B cell (primary cell): ENCODE measurements at regions not wholly inside any gene's neighbourhood (a gene's known extent, or its start where the extent isn't known, plus 50 kb on each side); places are given as distances from the start of the nearest gene placed in this dataset.

Experiments used
- ATAC-seq: fragments of 200-7000 bp; cut with Tn5 transposase; one replicate; pipeline ENCODE4 v1.10.0; 2021; ENCODE audit warnings: low read depth, mild to moderate bottlenecking, moderate number of reproducible peaks, moderate library complexity
- CTCF ChIA-PET: fragments of 350-600 bp; sonication (Branson Sonifier 250); formaldehyde crosslinking; loops from one replicate; lab custom pipeline; 2021; ENCODE audit warnings: antibody characterized with exemption, inconsistent platforms; lab: Charles Lee
- POLR2A ChIA-PET: fragments of 350-600 bp; sonication (Branson Sonifier 250); formaldehyde crosslinking; loops from one replicate; lab custom pipeline; 2021; ENCODE audit warnings: antibody characterized with exemption; lab: Charles Lee
- DNase-seq: peaks from one replicate; pipeline ENCODE4 v3.0.0; 2013
- H2AFZ ChIP-seq: 2 replicates; pipeline ENCODE4 v1.6.1; 2012; ENCODE audit warnings: mild to moderate bottlenecking, low read depth, low read length; ENCODE audit not compliant: insufficient read depth, poor library complexity, severe bottlenecking
- H3K27ac ChIP-seq, 2 donors: 1 replicate in 1 of 2; 2 replicates in 1 of 2; pipeline ENCODE4 v1.5.1; 2012 to 2013; ENCODE audit warnings: low read length in 2 of 2, mild to moderate bottlenecking in 2 of 2, moderate library complexity in 1 of 2
- H3K27me3 ChIP-seq, 4 experiments: fragments of 200-600 bp in 1 of 4; sonication (generic) in 1 of 4; replicated peaks in 1 of 4; 1 replicate in 2 of 4; 2 replicates in 2 of 4; pipeline versions ENCODE4 v1.6.1 to v1.7.0; 2013 to 2016; ENCODE audit warnings: low read length in 3 of 4, mild to moderate bottlenecking in 2 of 4, mixed read lengths in 1 of 4, moderate library complexity in 1 of 4; ENCODE audit not compliant: insufficient read depth in 4 of 4, control insufficient read depth in 3 of 4; ENCODE audit errors: control extremely low read depth in 1 of 4
- H3K36me3 ChIP-seq, 2 experiments: replicated peaks in 1 of 2; 1 replicate in 1 of 2; 2 replicates in 1 of 2; pipeline versions ENCODE4 v1.6.1 to v1.7.1; 2013; ENCODE audit warnings: low read length in 1 of 2; ENCODE audit not compliant: insufficient read depth in 2 of 2, control insufficient read depth in 1 of 2; ENCODE audit errors: control extremely low read depth in 1 of 2, extremely low read depth in 1 of 2
- H3K4me1 ChIP-seq, 2 donors: fragments of 200-600 bp in 1 of 2; sonication (generic) in 1 of 2; 1 replicate in 1 of 2; 2 replicates in 1 of 2; pipeline versions ENCODE4 v1.5.1 to v1.6.1; 2013 to 2017; ENCODE audit warnings: low read length in 2 of 2; ENCODE audit not compliant: control insufficient read depth in 2 of 2, insufficient read depth in 2 of 2
- H3K4me2 ChIP-seq: replicated peaks from 2 replicates; pipeline ENCODE3; 2012; ENCODE audit warnings: mild to moderate bottlenecking, low read depth, low read length; ENCODE audit not compliant: poor library complexity, severe bottlenecking
- H3K4me3 ChIP-seq, 5 experiments: fragments of 200-600 bp in 1 of 5; sonication (generic) in 1 of 5; 1 replicate in 3 of 5; 2 replicates in 2 of 5; pipeline versions ENCODE4 v1.5.1 to v1.7.0; 2011 to 2016; ENCODE audit warnings: low read length in 4 of 5, mild to moderate bottlenecking in 4 of 5, low read depth in 2 of 5, control low read depth in 1 of 5, moderate library complexity in 1 of 5; ENCODE audit not compliant: insufficient read depth in 1 of 5; ENCODE audit errors: control extremely low read depth in 1 of 5, extremely low read depth in 1 of 5
- H3K79me2 ChIP-seq: fragments of 200-600 bp; sonication (generic); one replicate; pipeline ENCODE4 v1.6.0; 2016; ENCODE audit warnings: low read length; ENCODE audit not compliant: control insufficient read depth, insufficient read depth
- H3K9ac ChIP-seq: fragments of 200-600 bp; sonication (generic); 2 replicates; pipeline ENCODE4 v1.6.1; 2017; ENCODE audit warnings: mild to moderate bottlenecking, low read length, moderate library complexity
- H3K9me3 ChIP-seq, 3 donors: one replicate each; pipeline versions ENCODE4 v1.6.1 to v1.7.1; 2013; ENCODE audit warnings: low read length in 2 of 3; ENCODE audit not compliant: control insufficient read depth in 2 of 3, insufficient read depth in 1 of 3; ENCODE audit errors: control extremely low read depth in 1 of 3
- H4K20me1 ChIP-seq: 2 replicates; pipeline ENCODE4 v1.6.0; 2012; ENCODE audit warnings: mild to moderate bottlenecking, low read length; ENCODE audit not compliant: insufficient read depth, control insufficient read depth, poor library complexity, severe bottlenecking
- H3K27ac Mint-ChIP-seq: one replicate; pipeline ENCODE4 v1.8.0; 2021; ENCODE audit warnings: mixed read lengths
- H3K27me3 Mint-ChIP-seq: one replicate; pipeline ENCODE4 v1.8.0; 2021; ENCODE audit warnings: mixed read lengths
- H3K4me1 Mint-ChIP-seq: one replicate; pipeline ENCODE4 v1.8.0; 2021; ENCODE audit warnings: mixed read lengths
- H3K4me3 Mint-ChIP-seq: one replicate; pipeline ENCODE4 v1.8.0; 2021; ENCODE audit warnings: mixed read lengths
- H3K9me3 Mint-ChIP-seq: one replicate; pipeline ENCODE4 v1.8.0; 2022; ENCODE audit warnings: mixed read lengths; ENCODE audit not compliant: insufficient read depth
- EZH2 ChIP-seq: IDR thresholded peaks from 2 replicates; pipeline ENCODE4 v1.6.1; 2012; ENCODE audit warnings: borderline replicate concordance, low read depth, mild to moderate bottlenecking, moderate library complexity, low read length; ENCODE audit not compliant: insufficient read depth, poor library complexity, severe bottlenecking
- WGBS: methylation state at CpG from one replicate; pipeline ENCODE4 v1.1.5; 2013; ENCODE audit warnings: missing lambda C conversion rate; ENCODE audit not compliant: insufficient coverage; 5-methylcytosine and 5-hydroxymethylcytosine counted together
- intact Hi-C: fragments of 100-400 bp; cut with micrococcal nuclease; formaldehyde crosslinking; loops from one replicate; pipeline ENCODE4 v1.10.0; 2022
- TF ChIP-seq, protein P1 (sequence below): fragments of 200-600 bp; IDR thresholded peaks from one replicate; pipeline ENCODE4 v1.8.0; 2022; ENCODE audit warnings: antibody characterized with exemption, mild to moderate bottlenecking

- POLR2A ChIA-PET = no interaction called here
- no peaks in the 10 kb centered on the region for H3K4me1 Mint-ChIP-seq
- 91% methylated on average over 9 of the region's 9 CpGs for WGBS
Measured at GRCh38 chr2:129757366-129757914, 222.0 kb upstream of the RAB6C start.

DNA sequence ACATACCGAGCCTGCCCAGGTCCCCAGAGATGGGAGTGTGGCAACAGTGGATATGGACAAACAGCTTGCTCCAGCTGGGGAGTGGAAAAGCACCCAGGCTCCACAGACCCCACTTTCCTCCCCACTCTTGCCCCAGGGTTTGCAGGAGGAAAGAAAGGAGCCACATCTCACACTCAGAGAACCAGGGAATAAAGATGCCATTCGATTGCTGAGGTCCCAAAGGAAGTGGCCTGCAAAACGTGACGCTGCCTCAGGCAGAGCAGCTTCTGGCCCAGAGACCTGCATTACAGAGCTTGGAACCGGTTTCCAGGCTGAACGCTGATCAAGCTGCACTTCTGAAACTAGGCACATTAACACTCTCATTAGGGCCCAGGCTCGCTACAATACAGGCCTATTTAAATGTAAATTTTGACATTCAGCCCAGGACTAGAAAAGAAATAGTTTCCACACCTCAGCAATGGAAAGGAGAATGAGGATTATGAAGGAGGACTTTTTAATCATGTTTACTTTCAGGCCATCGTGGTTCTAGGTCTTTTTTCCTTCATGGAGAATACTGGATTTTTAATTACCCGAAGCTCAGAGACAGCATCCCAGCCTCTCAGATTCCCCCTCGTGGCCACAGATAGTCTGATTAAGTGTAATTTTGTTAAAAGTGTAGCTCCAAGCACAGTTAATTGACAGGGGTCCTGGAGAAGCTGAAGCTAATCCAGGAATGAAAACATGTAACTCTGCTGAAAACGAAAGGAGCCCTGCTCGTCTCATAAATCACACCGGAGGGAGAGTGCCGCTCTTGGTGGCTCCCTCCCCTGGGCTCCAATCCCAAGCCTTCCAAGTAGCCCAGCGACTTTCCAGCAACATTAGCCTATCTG lies 221.3 kb upstream of the RAB6C start:
- Histone ChIP-seq H3K4me2 (peak overlapping the region; percentile 23), H3K4me1 (no peaks in the 10 kb centered on the region), H3K79me2 (no peaks in the 10 kb centered on the region), H2AFZ (peak overlapping the region; percentile 28), H3K27ac (no peak overlapping the region), H3K9ac (no peak overlapping the region), H4K20me1 (no peaks in the 10 kb centered on the region), H3K4me3 (no peak overlapping the region), H3K9me3 (peaks cover 0 to 8% (median 0%) of the 10 kb centered on the region in 3 donors), H3K27me3 (no peaks in the 10 kb centered on the region), H3K36me3 (no peaks in the 10 kb centered on the region)
- intact Hi-C loops = no loop called here
- no peak overlapping the region for H3K4me3 Mint-ChIP-seq
- no peak for DNase-seq
- 31% methylated on average over 10 of the region's 15 CpGs for WGBS
- POLR2A ChIA-PET = no interaction called here
- no peaks in the 10 kb centered on the region for H3K27me3 Mint-ChIP-seq
- no peak overlapping the region for H3K27ac Mint-ChIP-seq
- no peak for ATAC-seq
- H3K4me1 Mint-ChIP-seq = no peaks in the 10 kb centered on the region
- CTCF ChIA-PET = no interaction called here
- H3K9me3 Mint-ChIP-seq = no peaks in the 10 kb centered on the region
- TF ChIP-seq, protein P1, sequence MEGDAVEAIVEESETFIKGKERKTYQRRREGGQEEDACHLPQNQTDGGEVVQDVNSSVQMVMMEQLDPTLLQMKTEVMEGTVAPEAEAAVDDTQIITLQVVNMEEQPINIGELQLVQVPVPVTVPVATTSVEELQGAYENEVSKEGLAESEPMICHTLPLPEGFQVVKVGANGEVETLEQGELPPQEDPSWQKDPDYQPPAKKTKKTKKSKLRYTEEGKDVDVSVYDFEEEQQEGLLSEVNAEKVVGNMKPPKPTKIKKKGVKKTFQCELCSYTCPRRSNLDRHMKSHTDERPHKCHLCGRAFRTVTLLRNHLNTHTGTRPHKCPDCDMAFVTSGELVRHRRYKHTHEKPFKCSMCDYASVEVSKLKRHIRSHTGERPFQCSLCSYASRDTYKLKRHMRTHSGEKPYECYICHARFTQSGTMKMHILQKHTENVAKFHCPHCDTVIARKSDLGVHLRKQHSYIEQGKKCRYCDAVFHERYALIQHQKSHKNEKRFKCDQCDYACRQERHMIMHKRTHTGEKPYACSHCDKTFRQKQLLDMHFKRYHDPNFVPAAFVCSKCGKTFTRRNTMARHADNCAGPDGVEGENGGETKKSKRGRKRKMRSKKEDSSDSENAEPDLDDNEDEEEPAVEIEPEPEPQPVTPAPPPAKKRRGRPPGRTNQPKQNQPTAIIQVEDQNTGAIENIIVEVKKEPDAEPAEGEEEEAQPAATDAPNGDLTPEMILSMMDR = no peak
- TF ChIP-seq EZH2 = no peak

More at GRCh38 chr2:129757366-129757914, 222.0 kb upstream of the RAB6C start:
- no peak overlapping the region for H3K27ac ChIP-seq
- intact Hi-C loops = no loop called here
- H3K27me3 ChIP-seq = no peaks in the 10 kb centered on the region
- DNase-seq (no peak), ATAC-seq (no peak)
- H3K4me1 ChIP-seq = no peaks in the 10 kb centered on the region
- H3K4me3 ChIP-seq = no peak overlapping the region
- Mint-ChIP-seq H3K27ac (no peak overlapping the region), H3K9me3 (no peaks in the 10 kb centered on the region), H3K4me3 (no peak overlapping the region), H3K27me3 (no peaks in the 10 kb centered on the region)
- no peak overlapping the region for H3K9ac ChIP-seq
- no peaks in the 10 kb centered on the region for H3K79me2 ChIP-seq
- H3K36me3 ChIP-seq = no peaks in the 10 kb centered on the region
- no peaks in the 10 kb centered on the region for H4K20me1 ChIP-seq
- peaks cover 0 to 8% (median 0%) of the 10 kb centered on the region in 3 donors for H3K9me3 ChIP-seq
- no peak overlapping the region for H2AFZ ChIP-seq
- TF ChIP-seq, protein P1 = no peak
- TF ChIP-seq EZH2 = no peak
- CTCF ChIA-PET = no interaction called here
- H3K4me2 ChIP-seq = no peak overlapping the region
